ENCODE measurements at regions not wholly inside any gene's neighbourhood (a gene's known extent, or its start where the extent isn't known, plus 50 kb on each side); places are given as distances from the start of the nearest gene placed in this dataset.

DNA sequence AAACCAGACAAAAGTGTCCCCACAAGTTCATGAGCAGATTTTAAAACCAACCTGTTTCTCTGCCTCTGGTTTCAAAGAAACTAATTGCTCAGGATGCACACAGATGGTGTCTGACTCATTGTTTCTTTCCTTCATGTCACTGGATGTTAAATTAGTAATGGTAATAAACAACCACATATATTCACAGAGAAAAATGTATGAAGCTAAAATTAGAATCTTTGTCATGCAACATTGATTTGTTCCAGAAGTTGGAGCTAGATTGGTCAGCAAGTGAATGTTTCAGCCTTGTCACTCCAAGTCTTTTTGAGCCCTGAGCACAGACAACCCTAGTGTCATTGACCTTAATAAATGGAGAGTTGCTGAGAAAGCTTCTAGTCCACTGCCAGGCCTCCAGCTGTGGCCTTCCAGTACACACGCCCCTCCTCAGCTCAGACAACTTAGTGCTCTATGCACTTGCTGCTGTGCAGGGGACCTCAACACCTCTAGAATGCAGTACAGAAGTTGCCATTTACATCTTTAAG is 175.9 kb downstream of the CCDC71L start:
- H3K4me2 ChIP-seq (ENCODE audit: low read length): no peak overlapping the region
- H3K27me3 ChIP-seq (ENCODE audit: insufficient read depth, low read length): no peaks in the 10 kb centered on the region
- H3K4me1 ChIP-seq (ENCODE audit: insufficient read depth, low read length, severe bottlenecking): no peaks in the 10 kb centered on the region
- H3K9me3 ChIP-seq (ENCODE audit: low read length): no peaks in the 10 kb centered on the region
- no peak overlapping the region for H3K27ac ChIP-seq (ENCODE audit: low read depth, low read length, poor library complexity, severe bottlenecking)
- no peaks in the 10 kb centered on the region for H3K36me3 ChIP-seq (ENCODE audit: insufficient read depth, low read length)
- no peaks in the 10 kb centered on the region for H3K9me2 ChIP-seq (ENCODE audit: low read depth, low read length)
- H3F3A ChIP-seq (ENCODE audit: insufficient read depth, low read length): no peaks in the 10 kb centered on the region
- H2AFZ ChIP-seq (ENCODE audit: low read length): no peak overlapping the region
- TF ChIP-seq EZH2 (IDR thresholded peaks at IDR 0.05; ENCODE audit: borderline replicate concordance, low read length) (no peak), CTCF (IDR thresholded peaks at IDR 0.05; ENCODE audit: low read length) (no peak)
- no peaks in the 10 kb centered on the region for H4K20me1 ChIP-seq (ENCODE audit: insufficient read depth, low read length)
- H3K9ac ChIP-seq (ENCODE audit: low read length): no peak overlapping the region
- no peaks in the 10 kb centered on the region for H3K79me2 ChIP-seq (ENCODE audit: insufficient read depth, low read length)
- H3K4me3 ChIP-seq (ENCODE audit: low read depth, low read length, poor library complexity, severe bottlenecking): no peak overlapping the region

DNA sequence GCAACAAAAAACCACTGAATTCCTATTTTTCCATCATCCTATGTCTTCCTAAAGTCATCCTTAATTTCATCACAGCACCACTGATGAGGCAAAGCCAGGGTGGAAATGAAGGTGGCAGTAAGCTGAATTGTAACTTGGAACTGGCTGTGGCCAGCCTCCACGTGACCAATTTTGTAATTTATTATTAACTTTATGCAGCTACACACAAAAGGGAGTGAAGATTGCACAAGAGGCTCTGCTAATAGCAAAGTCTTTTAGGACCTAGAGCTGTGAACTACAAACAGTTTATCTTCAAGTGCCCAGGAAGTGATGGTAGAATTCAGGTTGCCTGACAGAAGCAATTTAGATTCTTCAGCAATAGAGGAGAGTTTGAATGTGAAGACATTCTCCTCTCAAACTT is 176.4 kb downstream of the CCDC71L start:
- Histone ChIP-seq H3F3A (ENCODE audit: insufficient read depth, low read length) (no peaks in the 10 kb centered on the region), H3K9ac (ENCODE audit: low read length) (no peak overlapping the region), H3K4me1 (ENCODE audit: insufficient read depth, low read length, severe bottlenecking) (no peaks in the 10 kb centered on the region), H4K20me1 (ENCODE audit: insufficient read depth, low read length) (no peaks in the 10 kb centered on the region), H3K4me2 (ENCODE audit: low read length) (no peak overlapping the region), H3K27me3 (ENCODE audit: insufficient read depth, low read length) (no peaks in the 10 kb centered on the region), H3K4me3 (ENCODE audit: low read depth, low read length, poor library complexity, severe bottlenecking) (no peak overlapping the region), H3K79me2 (ENCODE audit: insufficient read depth, low read length) (no peaks in the 10 kb centered on the region), H2AFZ (ENCODE audit: low read length) (no peak overlapping the region), H3K9me2 (ENCODE audit: low read depth, low read length) (no peaks in the 10 kb centered on the region), H3K9me3 (ENCODE audit: low read length) (no peaks in the 10 kb centered on the region), H3K27ac (ENCODE audit: low read depth, low read length, poor library complexity, severe bottlenecking) (no peak overlapping the region), H3K36me3 (ENCODE audit: insufficient read depth, low read length) (no peaks in the 10 kb centered on the region)
- TF ChIP-seq EZH2 (IDR thresholded peaks at IDR 0.05; ENCODE audit: borderline replicate concordance, low read length): no peak

DNA sequence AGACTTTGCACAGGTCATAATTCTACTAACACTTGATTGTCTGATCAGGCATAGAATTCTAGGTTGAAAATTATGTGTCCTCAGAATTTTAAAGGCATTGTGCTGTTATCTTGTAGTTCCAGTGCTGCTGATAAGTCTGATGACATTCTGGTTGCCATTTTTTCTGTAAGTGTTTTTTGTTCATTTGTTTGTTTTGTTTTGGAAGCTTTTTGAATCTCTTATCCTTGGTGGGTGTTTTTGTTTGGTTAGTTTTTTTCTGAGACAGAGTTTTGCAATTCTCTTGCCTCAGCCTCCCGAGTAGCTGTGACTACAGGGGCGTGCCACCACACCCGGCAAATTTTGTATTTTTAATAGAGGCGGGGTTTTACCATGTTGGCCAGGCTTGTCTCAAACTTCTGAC is 178.9 kb downstream of the CCDC71L start:
- H3K4me3 ChIP-seq (ENCODE audit: low read depth, low read length, poor library complexity, severe bottlenecking): no peak overlapping the region
- H4K20me1 ChIP-seq (ENCODE audit: insufficient read depth, low read length): no peaks in the 10 kb centered on the region
- TF ChIP-seq EZH2 (IDR thresholded peaks at IDR 0.05; ENCODE audit: borderline replicate concordance, low read length) (no peak), CTCF (IDR thresholded peaks at IDR 0.05; ENCODE audit: low read length) (no peak)

DNA sequence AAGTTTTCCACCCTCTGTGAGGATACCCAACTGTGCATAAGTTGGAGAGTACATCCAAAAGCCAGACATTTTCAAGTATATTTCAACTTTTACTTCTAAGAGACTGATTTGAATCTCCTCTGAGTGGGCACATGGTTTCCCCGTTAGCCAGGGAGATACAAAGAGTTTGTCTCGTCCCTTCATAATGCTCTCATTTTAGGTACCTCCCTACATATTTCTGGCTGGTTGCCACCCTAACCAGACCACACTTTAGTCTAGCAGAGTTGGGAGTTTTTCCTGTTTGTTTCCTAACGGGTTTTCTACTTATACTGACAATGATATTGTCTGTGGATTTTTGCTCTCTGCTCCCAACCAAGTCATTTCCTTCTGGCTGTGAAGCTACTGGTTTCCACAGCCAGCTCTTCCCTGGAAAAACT is 180.3 kb downstream of the CCDC71L start:
- H3K4me2 ChIP-seq (ENCODE audit: low read length): no peak overlapping the region
- no peak overlapping the region for H3K27ac ChIP-seq (ENCODE audit: low read depth, low read length, poor library complexity, severe bottlenecking)
- no peaks in the 10 kb centered on the region for H3K79me2 ChIP-seq (ENCODE audit: insufficient read depth, low read length)
- H2AFZ ChIP-seq (ENCODE audit: low read length): no peak overlapping the region
- H3K4me1 ChIP-seq (ENCODE audit: insufficient read depth, low read length, severe bottlenecking): no peaks in the 10 kb centered on the region
- no peaks in the 10 kb centered on the region for H3F3A ChIP-seq (ENCODE audit: insufficient read depth, low read length)
- H3K9me3 ChIP-seq (ENCODE audit: low read length): no peaks in the 10 kb centered on the region
- no peak overlapping the region for H3K4me3 ChIP-seq (ENCODE audit: low read depth, low read length, poor library complexity, severe bottlenecking)
- no peaks in the 10 kb centered on the region for H3K9me2 ChIP-seq (ENCODE audit: low read depth, low read length)
- H3K9ac ChIP-seq (ENCODE audit: low read length): no peak overlapping the region
- no peaks in the 10 kb centered on the region for H4K20me1 ChIP-seq (ENCODE audit: insufficient read depth, low read length)
- no peaks in the 10 kb centered on the region for H3K36me3 ChIP-seq (ENCODE audit: insufficient read depth, low read length)
- no peaks in the 10 kb centered on the region for H3K27me3 ChIP-seq (ENCODE audit: insufficient read depth, low read length)
- no peak for TF ChIP-seq CTCF (IDR thresholded peaks at IDR 0.05; ENCODE audit: low read length)
- TF ChIP-seq EZH2 (IDR thresholded peaks at IDR 0.05; ENCODE audit: borderline replicate concordance, low read length): no peak

More for the DNA sequence above, 178.9 kb downstream of the CCDC71L start:
- H3K4me2 ChIP-seq (ENCODE audit: low read length): no peak overlapping the region
- H3K36me3 ChIP-seq (ENCODE audit: insufficient read depth, low read length): no peaks in the 10 kb centered on the region
- no peaks in the 10 kb centered on the region for H3K9me2 ChIP-seq (ENCODE audit: low read depth, low read length)
- H3K27me3 ChIP-seq (ENCODE audit: insufficient read depth, low read length): no peaks in the 10 kb centered on the region
- H3F3A ChIP-seq (ENCODE audit: insufficient read depth, low read length): no peaks in the 10 kb centered on the region
- H3K79me2 ChIP-seq (ENCODE audit: insufficient read depth, low read length): no peaks in the 10 kb centered on the region
- no peak overlapping the region for H2AFZ ChIP-seq (ENCODE audit: low read length)
- no peak overlapping the region for H3K9ac ChIP-seq (ENCODE audit: low read length)
- no peaks in the 10 kb centered on the region for H3K4me1 ChIP-seq (ENCODE audit: insufficient read depth, low read length, severe bottlenecking)
- H3K27ac ChIP-seq (ENCODE audit: low read depth, low read length, poor library complexity, severe bottlenecking): no peak overlapping the region
- no peaks in the 10 kb centered on the region for H3K9me3 ChIP-seq (ENCODE audit: low read length)
